ENCODE measurements at regions not wholly inside any gene's neighbourhood (a gene's known extent, or its start where the extent isn't known, plus 50 kb on each side); places are given as distances from the start of the nearest gene placed in this dataset.
"Not testable (repeated sequence)": the region's sequence is repeated elsewhere in the genome, so short reads cannot be mapped to it uniquely, and the experiment has no call there.

DNA sequence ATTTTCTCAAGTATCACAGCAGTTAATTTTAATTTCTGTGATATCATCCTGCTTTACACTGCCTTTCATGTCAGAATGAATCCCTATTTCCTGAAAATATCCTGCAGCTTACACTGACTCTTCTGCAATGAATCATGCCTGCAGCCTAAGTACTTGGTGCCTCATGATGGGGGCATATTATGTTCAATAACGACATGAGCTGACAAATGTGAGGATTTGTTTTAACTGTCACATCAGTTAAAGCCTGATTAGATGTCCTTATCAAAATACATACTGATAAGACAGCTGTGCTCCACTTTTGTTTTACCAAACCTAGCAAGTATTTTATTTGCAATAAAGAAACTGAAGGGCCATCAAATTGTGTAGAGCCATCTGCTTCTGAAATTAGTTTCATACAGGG, 359.9 kb upstream of the AGA start:
- Histone ChIP-seq H3K27me3 (replicated peaks; ENCODE audit: control insufficient read depth, insufficient read depth, low read length) (no peaks in the 10 kb centered on the region), H3K36me3 (ENCODE audit: control insufficient read depth, insufficient read depth, low read length) (no peaks in the 10 kb centered on the region), H3K4me3 (replicated peaks; ENCODE audit: low read depth, low read length) (no peak overlapping the region)
- no peak for DNase-seq (ENCODE audit: extremely low read depth, insufficient read length)
- TF ChIP-seq, protein P1, sequence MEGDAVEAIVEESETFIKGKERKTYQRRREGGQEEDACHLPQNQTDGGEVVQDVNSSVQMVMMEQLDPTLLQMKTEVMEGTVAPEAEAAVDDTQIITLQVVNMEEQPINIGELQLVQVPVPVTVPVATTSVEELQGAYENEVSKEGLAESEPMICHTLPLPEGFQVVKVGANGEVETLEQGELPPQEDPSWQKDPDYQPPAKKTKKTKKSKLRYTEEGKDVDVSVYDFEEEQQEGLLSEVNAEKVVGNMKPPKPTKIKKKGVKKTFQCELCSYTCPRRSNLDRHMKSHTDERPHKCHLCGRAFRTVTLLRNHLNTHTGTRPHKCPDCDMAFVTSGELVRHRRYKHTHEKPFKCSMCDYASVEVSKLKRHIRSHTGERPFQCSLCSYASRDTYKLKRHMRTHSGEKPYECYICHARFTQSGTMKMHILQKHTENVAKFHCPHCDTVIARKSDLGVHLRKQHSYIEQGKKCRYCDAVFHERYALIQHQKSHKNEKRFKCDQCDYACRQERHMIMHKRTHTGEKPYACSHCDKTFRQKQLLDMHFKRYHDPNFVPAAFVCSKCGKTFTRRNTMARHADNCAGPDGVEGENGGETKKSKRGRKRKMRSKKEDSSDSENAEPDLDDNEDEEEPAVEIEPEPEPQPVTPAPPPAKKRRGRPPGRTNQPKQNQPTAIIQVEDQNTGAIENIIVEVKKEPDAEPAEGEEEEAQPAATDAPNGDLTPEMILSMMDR (IDR thresholded peaks at IDR 0.05; ENCODE audit: insufficient read depth, low read length, poor library complexity, severe bottlenecking), result no peak

DNA sequence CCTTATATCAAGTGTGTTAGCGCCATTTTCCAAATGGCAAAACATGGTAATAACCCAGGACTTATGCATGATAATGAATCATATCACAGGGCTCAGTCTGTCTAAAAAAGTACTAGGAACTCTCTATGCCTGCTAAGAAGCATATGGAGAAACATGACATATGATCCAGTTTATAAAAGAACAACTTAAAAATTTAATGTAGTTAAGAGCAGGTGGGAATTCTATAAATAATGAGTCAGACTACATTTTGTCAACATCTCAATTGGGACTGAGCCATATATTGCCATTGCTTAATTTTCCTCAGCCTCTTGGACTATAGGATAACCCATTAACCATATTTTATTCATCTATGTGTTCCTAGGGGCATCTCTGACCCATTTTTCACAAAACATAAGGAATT, 360.4 kb upstream of the AGA start:
- no peak overlapping the region for H3K4me3 ChIP-seq (replicated peaks; ENCODE audit: low read depth, low read length)
- no peaks in the 10 kb centered on the region for H3K27me3 ChIP-seq (replicated peaks; ENCODE audit: control insufficient read depth, insufficient read depth, low read length)
- DNase-seq (ENCODE audit: extremely low read depth, insufficient read length), result no peak
- no peaks in the 10 kb centered on the region for H3K36me3 ChIP-seq (ENCODE audit: control insufficient read depth, insufficient read depth, low read length)
- TF ChIP-seq, protein P1 (IDR thresholded peaks at IDR 0.05; ENCODE audit: insufficient read depth, low read length, poor library complexity, severe bottlenecking), result no peak

DNA sequence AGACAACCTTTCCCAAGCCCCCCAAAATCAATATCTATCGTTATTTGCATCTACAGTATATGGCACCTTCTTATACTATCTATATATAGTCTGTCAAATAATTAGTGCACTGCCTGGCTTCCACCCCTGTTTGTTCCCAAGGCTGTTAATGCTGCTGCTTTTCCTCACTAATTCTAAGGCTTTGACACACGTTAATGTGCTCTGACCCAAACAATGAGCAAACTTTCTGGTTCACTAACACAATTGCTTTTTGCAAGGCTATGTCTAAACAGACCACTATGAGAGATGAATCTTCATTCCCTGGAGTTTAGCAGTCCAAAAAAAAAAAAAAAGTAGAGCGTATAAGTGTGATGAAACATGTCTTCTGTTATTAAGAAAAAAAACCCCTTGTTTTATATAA, 360.9 kb upstream of the AGA start:
- Histone ChIP-seq H3K4me3 (replicated peaks; ENCODE audit: low read depth, low read length) (no peak overlapping the region), H3K36me3 (ENCODE audit: control insufficient read depth, insufficient read depth, low read length) (no peaks in the 10 kb centered on the region), H3K27me3 (replicated peaks; ENCODE audit: control insufficient read depth, insufficient read depth, low read length) (no peaks in the 10 kb centered on the region)
- TF ChIP-seq, protein P1 (IDR thresholded peaks at IDR 0.05; ENCODE audit: insufficient read depth, low read length, poor library complexity, severe bottlenecking), result no peak
- no peak for DNase-seq (ENCODE audit: extremely low read depth, insufficient read length)

DNA sequence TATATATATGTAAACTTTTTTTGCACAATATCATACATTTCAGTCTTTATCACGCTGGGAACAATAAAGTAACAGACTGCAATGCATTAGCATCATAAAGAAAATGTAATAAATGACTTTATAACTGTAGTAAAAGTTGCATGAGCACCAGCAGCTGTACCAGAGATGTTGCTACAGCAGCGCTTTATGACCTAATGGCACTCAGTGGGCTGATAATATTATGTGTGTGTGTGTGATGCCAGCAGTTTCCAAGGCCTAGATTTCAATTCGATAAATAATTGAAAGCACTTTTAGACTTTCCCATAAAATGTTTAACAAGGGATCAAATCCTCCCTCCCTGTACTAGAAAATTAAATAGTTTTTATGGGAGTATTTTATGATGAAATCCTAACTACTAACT, 367.6 kb upstream of the AGA start:
- Histone ChIP-seq H3K36me3 (ENCODE audit: control insufficient read depth, insufficient read depth, low read length) (no peaks in the 10 kb centered on the region), H3K27me3 (replicated peaks; ENCODE audit: control insufficient read depth, insufficient read depth, low read length) (no peaks in the 10 kb centered on the region), H3K4me3 (replicated peaks; ENCODE audit: low read depth, low read length) (no peak overlapping the region)
- DNase-seq (ENCODE audit: extremely low read depth, insufficient read length), result no peak
- TF ChIP-seq, protein P1 (IDR thresholded peaks at IDR 0.05; ENCODE audit: insufficient read depth, low read length, poor library complexity, severe bottlenecking), result no peak

DNA sequence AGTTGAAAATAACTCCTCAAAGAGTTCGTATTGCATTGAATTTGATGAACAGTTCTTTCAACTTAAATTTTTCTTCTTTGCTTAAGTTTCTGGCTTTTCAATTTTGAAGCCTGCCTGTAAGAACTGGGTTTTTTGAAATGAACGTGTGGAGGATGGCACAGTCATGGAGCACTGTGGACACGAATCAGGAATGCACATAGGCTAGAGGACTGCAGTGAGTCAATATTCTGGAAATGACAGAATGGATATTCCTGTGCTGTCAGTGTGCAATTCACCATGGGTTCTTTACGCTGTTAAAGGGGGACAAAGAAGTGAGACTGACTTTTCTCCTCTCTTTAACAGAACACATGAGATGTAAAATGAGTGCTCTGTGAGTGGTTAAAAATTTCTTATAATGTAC, 368.0 kb upstream of the AGA start:
- DNase-seq (ENCODE audit: extremely low read depth, insufficient read length), result no peak
- TF ChIP-seq, protein P1 (IDR thresholded peaks at IDR 0.05; ENCODE audit: insufficient read depth, low read length, poor library complexity, severe bottlenecking), result no peak
- H3K36me3 ChIP-seq (ENCODE audit: control insufficient read depth, insufficient read depth, low read length), result no peaks in the 10 kb centered on the region
- H3K27me3 ChIP-seq (replicated peaks; ENCODE audit: control insufficient read depth, insufficient read depth, low read length), result no peaks in the 10 kb centered on the region
- H3K4me3 ChIP-seq (replicated peaks; ENCODE audit: low read depth, low read length), result no peak overlapping the region

DNA sequence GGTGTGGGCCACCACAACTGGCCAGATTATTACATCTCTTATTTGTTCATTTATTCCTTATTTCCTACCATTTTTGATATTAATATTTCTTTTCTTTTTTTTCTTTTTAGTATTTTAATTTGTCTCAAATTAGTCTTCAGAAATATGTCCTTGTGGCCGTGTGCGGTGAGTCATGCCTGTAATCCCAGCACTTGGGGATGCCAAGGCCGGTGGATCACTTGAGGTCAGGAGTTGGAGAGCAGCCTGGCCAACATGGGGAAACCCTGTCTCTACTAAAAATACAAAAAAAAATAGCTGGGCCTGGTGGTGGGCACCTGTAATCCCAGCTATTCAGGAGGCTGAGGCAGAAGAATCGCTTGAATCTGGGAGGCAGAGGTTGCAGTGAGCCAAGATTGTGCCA, 376.2 kb upstream of the AGA start:
- not testable (repeated sequence) for H3K27me3 ChIP-seq (replicated peaks; ENCODE audit: control insufficient read depth, insufficient read depth, low read length); H3K36me3 ChIP-seq (ENCODE audit: control insufficient read depth, insufficient read depth, low read length); H3K4me3 ChIP-seq (replicated peaks; ENCODE audit: low read depth, low read length); DNase-seq (ENCODE audit: extremely low read depth, insufficient read length)
